IMR-90 (cell line): ENCODE measurements at regions not wholly inside any gene's neighbourhood (a gene's known extent, or its start where the extent isn't known, plus 50 kb on each side); places are given as distances from the start of the nearest gene placed in this dataset.

Source experiments
- ATAC-seq: fragments of 200-7000 bp; cut with Tn5 transposase; 2 replicates; pipeline ENCODE4 v1.9.1; 2020; ENCODE audit warnings: low read depth, mild to moderate bottlenecking, moderate library complexity
- BruUV-seq: library from RNA; stranded (reverse); fragments of 400-500 nt; replicated peaks from 2 replicates; lab custom pipeline; 2021; lab: Mats Ljungman, UMichigan
- CTCF ChIA-PET: fragments of 300-600 bp; formaldehyde crosslinking; extraction: SDS; loops from one replicate; lab custom pipeline; 2021; ENCODE audit warnings: antibody characterized with exemption; lab: Yijun Ruan, JAX
- POLR2A ChIA-PET: fragments of 300-600 bp; sonication (Branson Sonifier 250); formaldehyde crosslinking; loops from one replicate; lab custom pipeline; 2022; ENCODE audit warnings: antibody characterized with exemption; ENCODE audit not compliant: unreplicated experiment; lab: Charles Lee
- DNase-seq: peaks from one replicate; pipeline ENCODE4 v3.0.0; 2013
- H2AFZ ChIP-seq: replicated peaks from 2 replicates; pipeline ENCODE3; 2013; ENCODE audit warnings: low read length, mild to moderate bottlenecking; ENCODE audit not compliant: poor library complexity
- H2AK5ac ChIP-seq: 2 replicates; pipeline ENCODE4 v1.6.1; 2013; ENCODE audit warnings: low read depth, low read length, inconsistent platforms
- H2AK9ac ChIP-seq: replicated peaks from 2 replicates; pipeline ENCODE3; 2013; ENCODE audit warnings: mild to moderate bottlenecking, low read depth, low read length, moderate library complexity; ENCODE audit not compliant: poor library complexity
- H2BK120ac ChIP-seq: 2 replicates; pipeline ENCODE4 v1.6.1; 2013; ENCODE audit warnings: low read depth, low read length, inconsistent platforms
- H2BK15ac ChIP-seq: 3 replicates; pipeline ENCODE4 v1.6.1; 2013; ENCODE audit warnings: low read depth, low read length, inconsistent platforms
- H2BK20ac ChIP-seq: 2 replicates; pipeline ENCODE4 v1.6.1; 2013; ENCODE audit warnings: low read depth, mild to moderate bottlenecking, inconsistent platforms, low read length, moderate library complexity
- H2BK5ac ChIP-seq: 2 replicates; pipeline ENCODE4 v1.6.1; 2013; ENCODE audit warnings: mild to moderate bottlenecking, low read depth, low read length, inconsistent platforms; ENCODE audit not compliant: poor library complexity, severe bottlenecking
- H3K14ac ChIP-seq: replicated peaks from 2 replicates; pipeline ENCODE4 v1.6.1; 2013; ENCODE audit warnings: low read depth, low read length, inconsistent platforms
- H3K18ac ChIP-seq: 2 replicates; pipeline ENCODE4 v1.6.1; 2013; ENCODE audit warnings: low read depth, low read length, control low read depth
- H3K23ac ChIP-seq: 2 replicates; pipeline ENCODE4 v1.6.1; 2013; ENCODE audit warnings: low read depth, low read length, inconsistent platforms
- H3K27ac ChIP-seq: 2 replicates; pipeline ENCODE4 v1.5.1; 2013; ENCODE audit warnings: mild to moderate bottlenecking, control low read depth, low read length; ENCODE audit not compliant: insufficient read depth
- H3K27me3 ChIP-seq: 2 replicates; pipeline ENCODE4 v1.6.1; 2013; ENCODE audit warnings: low read length; ENCODE audit not compliant: control insufficient read depth, insufficient read depth
- H3K36me3 ChIP-seq: 2 replicates; pipeline ENCODE4 v1.6.1; 2013; ENCODE audit warnings: low read length, mixed read lengths; ENCODE audit not compliant: control insufficient read depth, insufficient read depth
- H3K4ac ChIP-seq: 2 replicates; pipeline ENCODE4 v1.6.1; 2013; ENCODE audit warnings: low read depth, low read length, inconsistent platforms
- H3K4me1 ChIP-seq: 2 replicates; pipeline ENCODE4 v1.6.1; 2013; ENCODE audit warnings: low read length, mixed read lengths; ENCODE audit not compliant: control insufficient read depth, insufficient read depth
- H3K4me2 ChIP-seq: 2 replicates; pipeline ENCODE4 v1.6.1; 2013; ENCODE audit warnings: low read depth, mild to moderate bottlenecking, control low read depth, low read length, moderate library complexity
- H3K4me3 ChIP-seq: 2 replicates; pipeline ENCODE4 v1.5.1; 2013; ENCODE audit warnings: low read depth, mild to moderate bottlenecking, control low read depth, low read length, moderate library complexity; ENCODE audit not compliant: insufficient read depth
- H3K56ac ChIP-seq: 2 replicates; pipeline ENCODE4 v1.6.1; 2013; ENCODE audit warnings: low read length, inconsistent platforms; ENCODE audit not compliant: insufficient read depth; ENCODE audit errors: extremely low read depth
- H3K79me1 ChIP-seq, 2 experiments: 2 replicates each; pipeline ENCODE4 v1.6.1; 2013; ENCODE audit warnings: low read length in 2 of 2, inconsistent platforms in 1 of 2, low read depth in 1 of 2
- H3K9ac ChIP-seq: 2 replicates; pipeline ENCODE4 v1.6.1; 2013; ENCODE audit warnings: low read depth, low read length, control low read depth
- H3K9me1 ChIP-seq: 2 replicates; pipeline ENCODE4 v1.6.1; 2013; ENCODE audit warnings: low read length, inconsistent platforms; ENCODE audit not compliant: insufficient read depth
- H3K9me3 ChIP-seq: 2 replicates; pipeline ENCODE4 v1.6.1; 2013; ENCODE audit warnings: low read length; ENCODE audit not compliant: control insufficient read depth, insufficient read depth
- H4K20me1 ChIP-seq: 2 replicates; pipeline ENCODE4 v1.6.1; 2013; ENCODE audit warnings: low read length, inconsistent platforms; ENCODE audit not compliant: insufficient read depth
- H4K5ac ChIP-seq: 2 replicates; pipeline ENCODE4 v1.6.1; 2013; ENCODE audit warnings: mild to moderate bottlenecking, low read depth, low read length, control low read depth
- H4K8ac ChIP-seq, 2 experiments: 2 replicates each; pipeline ENCODE4 v1.6.1; 2013; ENCODE audit warnings: low read depth in 2 of 2, low read length in 2 of 2, control low read depth in 1 of 2, inconsistent platforms in 1 of 2
- H4K91ac ChIP-seq: 2 replicates; pipeline ENCODE4 v1.6.1; 2013; ENCODE audit warnings: low read depth, low read length, inconsistent platforms; ENCODE audit not compliant: insufficient read depth
- BHLHE40 ChIP-seq: fragments of 150-350 bp; IDR thresholded peaks from 2 replicates; pipeline ENCODE4 v1.6.1; 2016; ENCODE audit warnings: mild to moderate bottlenecking, low read depth, low read length
- CEBPB ChIP-seq: IDR thresholded peaks from 2 replicates; pipeline ENCODE4 v1.6.1; 2012; ENCODE audit warnings: low read depth, low read length, improper control_type of control experiment
- CHD1 ChIP-seq: IDR thresholded peaks from 2 replicates; pipeline ENCODE4 v1.6.1; 2012; ENCODE audit warnings: low read depth, low read length, improper control_type of control experiment
- CTCF ChIP-seq: conservative IDR thresholded peaks from 2 replicates; pipeline ENCODE4 v1.5.1; 2012; ENCODE audit warnings: mild to moderate bottlenecking, low read depth, low read length, improper control_type of control experiment
- ELK1 ChIP-seq: fragments of 150-350 bp; IDR thresholded peaks from 2 replicates; pipeline ENCODE4 v1.6.1; 2016; ENCODE audit warnings: low read depth, mild to moderate bottlenecking, low read length, moderate library complexity, borderline replicate concordance
- FOS ChIP-seq: fragments of 150-350 bp; IDR thresholded peaks from 2 replicates; pipeline ENCODE4 v1.6.1; 2016; ENCODE audit warnings: low read depth, low read length
- MAFK ChIP-seq: IDR thresholded peaks from 2 replicates; pipeline ENCODE4 v1.6.1; 2012; ENCODE audit warnings: low read depth, low read length, improper control_type of control experiment
- MAZ ChIP-seq: IDR thresholded peaks from 2 replicates; pipeline ENCODE4 v1.6.1; 2012; ENCODE audit warnings: low read depth, mild to moderate bottlenecking, low read length, improper control_type of control experiment, moderate library complexity, borderline replicate concordance
- MXI1 ChIP-seq: IDR thresholded peaks from 2 replicates; pipeline ENCODE4 v1.6.1; 2012; ENCODE audit warnings: low read depth, mild to moderate bottlenecking, low read length, moderate library complexity, borderline replicate concordance
- NFE2L2 ChIP-seq: fragments of 150-350 bp; IDR thresholded peaks from 2 replicates; pipeline ENCODE4 v1.6.1; 2016; ENCODE audit warnings: low read depth, mild to moderate bottlenecking, low read length
- POLR2A ChIP-seq: IDR thresholded peaks from 2 replicates; pipeline ENCODE4 v1.6.1; 2012; ENCODE audit warnings: mild to moderate bottlenecking, low read depth, low read length
- RAD21 ChIP-seq: IDR thresholded peaks from 2 replicates; pipeline ENCODE4 v1.6.1; 2012; ENCODE audit warnings: low read length, improper control_type of control experiment
- RCOR1 ChIP-seq: IDR thresholded peaks from 2 replicates; pipeline ENCODE4 v1.6.1; 2012; ENCODE audit warnings: mild to moderate bottlenecking, low read length, improper control_type of control experiment; ENCODE audit not compliant: insufficient replicate concordance
- RFX5 ChIP-seq: IDR thresholded peaks from 2 replicates; pipeline ENCODE4 v1.8.0; 2012; ENCODE audit warnings: low read depth, mild to moderate bottlenecking, low read length, moderate library complexity
- SMC3 ChIP-seq: fragments of 150-350 bp; IDR thresholded peaks from 2 replicates; pipeline ENCODE4 v1.6.1; 2016; ENCODE audit warnings: low read depth, mild to moderate bottlenecking, antibody characterized with exemption, low read length, moderate library complexity
- USF2 ChIP-seq: fragments of 150-350 bp; IDR thresholded peaks from 2 replicates; pipeline ENCODE4 v1.6.1; 2017; ENCODE audit warnings: mild to moderate bottlenecking, antibody characterized with exemption, low read length, low read depth
- WGBS, 2 experiments: methylation state at CpG; one replicate each; pipeline versions ENCODE4 v1.1.5 to v1.1.7; 2013; ENCODE audit warnings: missing lambda C conversion rate in 2 of 2; ENCODE audit not compliant: insufficient read length in 1 of 2; ENCODE audit errors: extremely low coverage in 2 of 2; 5-methylcytosine and 5-hydroxymethylcytosine counted together
- dilution Hi-C: fragments of 300-500 bp; cut with HindIII; formaldehyde crosslinking; loops from one replicate; pipeline ENCODE4 v1.14.3; 2018; ENCODE audit warnings: low sequenced_read_pairs; ENCODE audit not compliant: unreplicated experiment
- in situ Hi-C: fragments of 300-500 bp; cut with MboI; formaldehyde crosslinking; loops from 3 replicates; pipeline ENCODE4 v1.14.3; 2019; ENCODE audit warnings: low sequenced_read_pairs, inconsistent platforms, mixed read lengths
- intact Hi-C: fragments of 100-400 bp; cut with micrococcal nuclease; formaldehyde crosslinking; loops from 2 replicates; pipeline ENCODE4 v1.10.0; 2022

- H3K4ac ChIP-seq: no peak overlapping the region
- no peak overlapping the region for H2AK9ac ChIP-seq
- no TSS peak for BruUV-seq
- H3K27ac ChIP-seq: no peak overlapping the region
- no peaks in the 10 kb centered on the region for H3K27me3 ChIP-seq
- H3K18ac ChIP-seq: no peak overlapping the region
- H2BK15ac ChIP-seq: no peak overlapping the region
- no peak for ATAC-seq
- H3K9ac ChIP-seq: no peak overlapping the region
- H3K4me1 ChIP-seq: no peaks in the 10 kb centered on the region
- dilution Hi-C loops (no loop called here), in situ Hi-C loops (no loop called here), intact Hi-C loops (no loop called here)
- H2AK5ac ChIP-seq: no peak overlapping the region
- no peak overlapping the region for H3K23ac ChIP-seq
- no peak overlapping the region for H4K91ac ChIP-seq
- ChIA-PET POLR2A (no interaction called here), CTCF (no interaction called here)
- H3K9me1 ChIP-seq: no peaks in the 10 kb centered on the region
- no peak for DNase-seq
- WGBS, 2 experiments: 20% methylated on average over 1 of the region's 4 CpGs; no CpG with 5 or more reads in 1 of the 2 experiments
- no peak overlapping the region for H2AFZ ChIP-seq
- H3K9me3 ChIP-seq: no peaks in the 10 kb centered on the region
- no peak overlapping the region for H2BK5ac ChIP-seq
- H2BK20ac ChIP-seq: no peak overlapping the region
- H4K20me1 ChIP-seq: no peaks in the 10 kb centered on the region
- H4K5ac ChIP-seq: no peak overlapping the region
- no peaks in the 10 kb centered on the region for H3K79me1 ChIP-seq
- no peak overlapping the region for H4K8ac ChIP-seq
- H3K4me2 ChIP-seq: no peak overlapping the region
- H2BK120ac ChIP-seq: no peak overlapping the region
- H3K56ac ChIP-seq: no peak overlapping the region
- H3K14ac ChIP-seq: no peak overlapping the region
- no peaks in the 10 kb centered on the region for H3K36me3 ChIP-seq
- H3K4me3 ChIP-seq: no peak overlapping the region
- TF ChIP-seq BHLHE40: no peak
- no peak for TF ChIP-seq POLR2A
- no peak for TF ChIP-seq CEBPB
- no peak for TF ChIP-seq MAZ
- no peak for TF ChIP-seq RAD21
- TF ChIP-seq CHD1: no peak
- no peak for TF ChIP-seq CTCF
- TF ChIP-seq NFE2L2: no peak
- no peak for TF ChIP-seq SMC3
- no peak for TF ChIP-seq RFX5
- TF ChIP-seq RCOR1: no peak
- no peak for TF ChIP-seq MXI1
- TF ChIP-seq FOS: no peak
- TF ChIP-seq USF2: no peak
- TF ChIP-seq ELK1: no peak
- no peak for TF ChIP-seq MAFK
Measured at GRCh38 chr1:218139761-218140160, 145.3 kb upstream of the RRP15 start.
